Stimulated activated naive B cell treated with anti-CD40 and anti-IgM and Interleukin-4, amounts not matched to agents 10 μg/mL and 1 μg/mL and 100 μg/mL, for 72 hours (primary cell): ENCODE measurements at regions not wholly inside any gene's neighbourhood (a gene's known extent, or its start where the extent isn't known, plus 50 kb on each side); places are given as distances from the start of the nearest gene placed in this dataset.
"Not testable (repeated sequence)": the region's sequence is repeated elsewhere in the genome, so short reads cannot be mapped to it uniquely, and the experiment has no call there.

Experiments used
- ATAC-seq, 2 donors: fragments of 150-1000 bp; cut with Tn5 transposase; replicated peaks; 2 replicates each; pipeline ENCODE4 v1.10.0; 2021; ENCODE audit warnings: moderate library complexity in 1 of 2
- DNase-seq: peaks from one replicate; pipeline ENCODE4 v3.0.0; 2021
- H3K27ac Mint-ChIP-seq: one replicate; pipeline ENCODE4 v1.8.0; 2022; ENCODE audit warnings: mild to moderate bottlenecking, mixed read lengths
- H3K27me3 Mint-ChIP-seq, 2 donors: one replicate each; pipeline ENCODE4 v1.8.0; 2022; ENCODE audit warnings: mixed read lengths in 2 of 2
- H3K36me3 Mint-ChIP-seq, 2 donors: one replicate each; pipeline ENCODE4 v1.8.0; 2022; ENCODE audit warnings: mixed read lengths in 2 of 2, mild to moderate bottlenecking in 1 of 2
- H3K4me1 Mint-ChIP-seq, 2 donors: one replicate each; pipeline ENCODE4 v1.8.0; 2022; ENCODE audit warnings: mixed read lengths in 2 of 2, mild to moderate bottlenecking in 1 of 2
- H3K4me3 Mint-ChIP-seq, 2 donors: one replicate each; pipeline ENCODE4 v1.8.0; 2022; ENCODE audit warnings: mild to moderate bottlenecking in 2 of 2, mixed read lengths in 2 of 2, moderate library complexity in 1 of 2
- H3K9me3 Mint-ChIP-seq, 2 donors: one replicate each; pipeline ENCODE4 v1.8.0; 2022; ENCODE audit warnings: mixed read lengths in 2 of 2, mild to moderate bottlenecking in 1 of 2

DNA sequence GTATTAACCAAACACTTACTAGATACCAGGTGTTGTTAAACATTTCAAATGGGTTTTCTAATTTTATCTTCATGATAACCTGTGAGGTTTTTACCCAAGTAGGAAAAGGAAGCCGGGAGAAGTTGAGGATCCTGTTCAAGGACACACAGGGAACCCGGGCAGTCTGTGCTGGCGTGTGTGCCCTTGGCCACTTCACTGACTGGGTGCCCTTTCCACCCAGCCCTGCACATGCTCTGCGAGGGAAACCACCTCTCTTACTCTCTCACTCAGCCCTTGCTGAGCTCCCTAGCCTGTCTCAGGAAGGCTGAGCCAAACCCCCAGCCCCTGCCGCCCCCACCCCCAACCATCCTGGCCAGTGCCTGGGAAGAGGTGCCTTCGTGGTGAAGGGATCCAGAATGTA is 51.8 kb downstream of the TEX44 start:
- Mint-ChIP-seq H3K4me1 (peaks cover 22 to 38% of the 10 kb centered on the region in 2 donors), H3K27me3 (no peaks in the 10 kb centered on the region), H3K4me3 (peak overlapping the region; percentile 5 to 69), H3K9me3 (no peaks in the 10 kb centered on the region), H3K36me3 (no peaks in the 10 kb centered on the region), H3K27ac (peak overlapping the region; percentile 70)
- no peak for ATAC-seq
- DNase-seq, result no peak

DNA sequence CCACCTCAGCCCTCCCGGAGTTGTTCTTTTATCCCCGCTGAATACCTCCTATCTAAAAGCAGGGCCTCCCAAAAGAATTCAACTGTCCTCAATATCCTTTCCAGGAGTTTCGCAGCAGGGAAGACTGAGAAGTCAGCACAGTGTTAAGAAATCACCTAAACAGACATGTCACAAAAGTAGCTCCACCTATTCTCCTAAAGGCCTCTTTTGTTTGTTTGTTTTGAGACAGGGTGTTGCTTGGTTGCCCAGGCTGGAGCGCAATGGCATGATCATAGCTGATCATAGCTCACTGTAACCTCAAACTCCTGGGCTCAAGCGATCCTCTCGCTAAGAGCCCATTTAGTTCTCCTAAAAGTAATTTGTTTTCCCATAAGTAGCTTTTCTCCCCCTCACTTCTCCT is 53.8 kb downstream of the TEX44 start:
- DNase-seq (no peak), ATAC-seq (no peak)
- Mint-ChIP-seq H3K36me3 (no peaks in the 10 kb centered on the region), H3K27ac (no peak overlapping the region), H3K4me3 (no peak overlapping the region), H3K9me3 (no peaks in the 10 kb centered on the region), H3K4me1 (peaks cover 16 to 29% of the 10 kb centered on the region in 2 donors), H3K27me3 (no peaks in the 10 kb centered on the region)

DNA sequence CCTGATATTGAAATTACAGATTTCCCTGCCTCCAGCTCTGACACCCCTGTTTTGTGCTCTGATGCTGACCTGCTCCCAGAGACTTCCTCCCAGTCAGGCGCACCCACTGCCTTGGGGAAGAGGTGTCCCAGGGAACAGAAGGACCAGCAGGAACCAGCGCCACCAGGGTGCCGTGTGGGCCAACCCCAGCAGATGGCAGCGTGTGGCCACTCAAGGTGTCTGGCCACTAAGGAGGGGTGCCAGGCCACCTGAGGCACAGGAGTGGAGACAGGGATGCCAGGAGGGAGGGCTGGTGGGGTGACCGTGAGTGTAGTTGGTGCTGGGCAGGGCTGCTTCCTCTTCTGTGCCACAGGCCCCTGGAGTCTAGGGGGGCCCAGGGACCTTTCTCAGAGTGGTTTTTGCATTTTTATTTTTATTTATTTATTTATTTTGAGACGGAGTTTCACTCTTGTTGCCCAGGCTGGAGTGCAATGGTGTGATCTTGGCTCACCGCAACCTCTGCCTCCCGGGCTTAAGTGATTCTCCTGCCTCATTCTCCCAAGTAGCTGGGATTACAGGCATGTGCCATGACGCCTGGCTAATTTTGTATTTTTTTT is 56.0 kb downstream of the TEX44 start:
- H3K9me3 Mint-ChIP-seq, result no peaks in the 10 kb centered on the region
- peak; percentile 57 for DNase-seq
- peak; percentile 98 for ATAC-seq
- H3K4me1 Mint-ChIP-seq, result peaks cover 8 to 18% of the 10 kb centered on the region in 2 donors
- no peaks in the 10 kb centered on the region for H3K27me3 Mint-ChIP-seq
- no peak overlapping the region for H3K4me3 Mint-ChIP-seq
- H3K27ac Mint-ChIP-seq, result no peak overlapping the region
- H3K36me3 Mint-ChIP-seq, result no peaks in the 10 kb centered on the region

DNA sequence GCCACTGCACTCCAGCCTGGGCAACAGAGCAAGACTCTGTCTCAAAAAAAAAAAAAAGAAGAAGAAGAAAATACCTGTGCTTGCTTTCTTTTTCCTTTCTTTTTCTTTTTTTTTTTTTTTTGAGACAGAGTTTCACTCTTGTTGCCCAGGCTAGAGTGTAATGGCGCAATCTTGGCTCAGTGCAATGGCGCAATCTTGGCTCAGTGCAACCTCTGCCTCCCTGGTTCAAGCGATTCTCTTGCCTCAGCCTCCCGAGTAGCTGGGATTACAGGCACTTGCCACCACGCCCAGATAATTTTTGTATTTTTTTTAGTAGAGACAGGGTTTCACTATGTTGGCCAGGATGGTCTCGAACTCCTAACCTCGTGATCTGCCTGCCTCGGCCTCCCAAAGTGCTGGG is 56.8 kb upstream of the PTMA start:
- not testable (repeated sequence) for DNase-seq, ATAC-seq, H3K27me3 Mint-ChIP-seq, H3K4me1 Mint-ChIP-seq, H3K9me3 Mint-ChIP-seq, H3K36me3 Mint-ChIP-seq, H3K4me3 Mint-ChIP-seq, H3K27ac Mint-ChIP-seq

DNA sequence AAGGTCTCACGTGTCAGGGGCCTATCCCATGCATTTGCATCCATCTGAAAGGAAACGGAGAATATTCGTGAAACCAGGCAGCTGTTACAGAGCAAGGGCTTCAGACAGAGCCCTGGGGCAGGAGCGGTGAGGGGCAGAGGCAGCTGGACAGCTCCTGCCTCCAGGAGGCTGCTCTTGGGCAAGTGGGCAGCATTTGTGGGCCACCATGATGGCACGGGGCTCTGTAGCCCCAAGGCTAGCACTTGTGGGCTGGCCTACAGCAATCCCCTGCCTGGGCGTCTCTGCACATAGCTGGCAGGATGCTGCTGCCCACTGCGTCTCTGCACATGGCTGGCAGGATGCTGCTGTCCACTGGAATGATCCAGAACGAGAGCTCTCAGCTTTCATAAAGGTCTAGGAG is 52.8 kb upstream of the PTMA start:
- DNase-seq (no peak), ATAC-seq (no peak)
- no peaks in the 10 kb centered on the region for H3K9me3 Mint-ChIP-seq
- H3K4me1 Mint-ChIP-seq, result peaks cover 2 to 11% of the 10 kb centered on the region in 2 donors
- H3K27ac Mint-ChIP-seq, result no peak overlapping the region
- no peak overlapping the region for H3K4me3 Mint-ChIP-seq
- no peaks in the 10 kb centered on the region for H3K27me3 Mint-ChIP-seq
- no peaks in the 10 kb centered on the region for H3K36me3 Mint-ChIP-seq

DNA sequence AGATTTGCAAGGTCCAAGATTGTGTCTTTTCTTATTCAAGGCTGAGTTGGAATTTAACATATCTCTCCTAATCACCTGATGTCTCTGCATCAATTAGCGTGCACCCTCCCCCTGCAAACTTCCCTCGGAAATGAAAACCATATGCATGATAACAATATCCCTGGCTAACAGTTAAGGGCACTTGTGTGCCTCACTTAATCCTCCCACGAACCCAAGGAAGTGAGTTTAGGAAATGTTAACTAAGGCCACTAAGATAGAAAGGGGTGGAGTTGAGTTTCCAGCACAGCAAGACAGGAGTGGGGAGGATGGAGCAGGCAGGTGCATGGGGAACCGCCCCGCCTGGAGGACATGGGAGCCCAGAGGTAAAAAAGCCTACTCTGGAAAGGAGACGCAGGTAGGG is 52.4 kb upstream of the PTMA start:
- Mint-ChIP-seq H3K27me3 (no peaks in the 10 kb centered on the region), H3K4me1 (peaks cover 2 to 11% of the 10 kb centered on the region in 2 donors), H3K36me3 (no peaks in the 10 kb centered on the region), H3K4me3 (no peak overlapping the region), H3K9me3 (no peaks in the 10 kb centered on the region), H3K27ac (no peak overlapping the region)
- DNase-seq (no peak), ATAC-seq (no peak)
